NB4 (cell line): ENCODE measurements at regions not wholly inside any gene's neighbourhood (a gene's known extent, or its start where the extent isn't known, plus 50 kb on each side); places are given as distances from the start of the nearest gene placed in this dataset.

ENCODE experiments used
- DNase-seq: peaks from one replicate; pipeline ENCODE4 v3.0.0; 2010; ENCODE audit warnings: low read depth
- H3K4me3 ChIP-seq: one replicate; pipeline ENCODE4 v1.5.1; 2011; ENCODE audit warnings: mild to moderate bottlenecking, low read depth, low read length, moderate library complexity
- CTCF ChIP-seq: IDR thresholded peaks from one replicate; pipeline ENCODE4 v1.5.1; 2012; ENCODE audit warnings: low read depth, low read length
- MAX ChIP-seq: IDR thresholded peaks from 2 replicates; pipeline ENCODE4 v1.6.1; 2011; ENCODE audit warnings: low read depth, low read length
- MYC ChIP-seq: IDR thresholded peaks from 2 replicates; pipeline ENCODE4 v1.6.1; 2011; ENCODE audit warnings: low read depth, low read length
- POLR2A ChIP-seq: IDR thresholded peaks from 2 replicates; pipeline ENCODE4 v1.6.1; 2011; ENCODE audit warnings: mild to moderate bottlenecking; ENCODE audit not compliant: insufficient read length; ENCODE audit errors: extremely low read depth

- H3K4me3 ChIP-seq: no peak overlapping the region
- TF ChIP-seq CTCF: no peak
- DNase-seq: no peak
Observed at GRCh38 chr4:122244764-122245163, 92.6 kb downstream of the BLTP1 start.

DNA sequence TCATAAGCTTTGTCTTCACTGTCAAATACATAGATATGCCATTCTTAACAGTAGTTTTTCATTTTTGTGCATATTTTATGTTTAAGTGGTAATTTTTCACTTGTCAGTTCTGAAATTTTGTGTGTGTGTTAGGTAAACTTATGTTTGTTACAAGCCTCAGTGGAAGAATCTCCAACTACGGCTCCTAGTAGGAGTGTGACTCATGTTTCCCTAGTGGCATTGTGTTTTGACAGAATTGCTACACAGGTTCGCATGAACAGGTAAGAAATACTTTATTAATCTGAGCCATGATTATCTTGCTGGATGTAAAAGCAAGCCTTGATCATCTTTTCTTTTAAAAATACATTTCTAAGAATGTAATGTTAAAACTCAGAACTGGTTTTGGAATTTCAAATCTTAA lies 94.4 kb downstream of the BLTP1 start:
- no peak for DNase-seq
- TF ChIP-seq POLR2A (no peak), CTCF (no peak), MYC (no peak), MAX (no peak)
- H3K4me3 ChIP-seq: no peak overlapping the region

- no peak for DNase-seq
- no peak overlapping the region for H3K4me3 ChIP-seq
- TF ChIP-seq POLR2A (no peak), MAX (no peak), MYC (no peak), CTCF (no peak)
Observed at GRCh38 chr4:122249357-122249756, 97.2 kb downstream of the BLTP1 start.

- H3K4me3 ChIP-seq: no peak overlapping the region
- TF ChIP-seq MYC (no peak), MAX (no peak), POLR2A (no peak)
- no peak for DNase-seq
Observed at GRCh38 chr4:122252584-122252983, 100.5 kb downstream of the BLTP1 start.

DNA sequence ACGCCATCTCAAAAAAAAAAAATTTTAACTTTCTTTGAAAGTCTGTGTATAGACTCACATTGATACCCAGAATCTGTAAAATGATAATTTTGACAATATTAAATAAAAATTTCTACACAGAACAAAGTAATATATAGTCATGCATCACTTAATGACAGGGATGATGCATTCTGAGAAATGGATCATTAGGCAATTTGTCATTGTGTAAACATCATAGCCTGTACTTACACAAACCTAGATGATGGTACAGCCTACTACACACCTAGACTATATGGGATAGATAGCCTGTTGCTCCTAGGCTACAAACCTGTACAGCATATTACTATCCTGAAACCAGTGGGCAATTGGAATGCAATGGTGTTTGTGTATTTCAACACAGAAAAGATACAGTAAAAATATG lies 107.7 kb downstream of the BLTP1 start:
- no peak for DNase-seq
- no peak for TF ChIP-seq POLR2A
- TF ChIP-seq MYC: no peak
- no peak for TF ChIP-seq CTCF
- TF ChIP-seq MAX: no peak
- no peak overlapping the region for H3K4me3 ChIP-seq

- no peak for DNase-seq
- no peak overlapping the region for H3K4me3 ChIP-seq
- TF ChIP-seq CTCF (no peak), POLR2A (no peak), MYC (no peak), MAX (no peak)
Observed at GRCh38 chr4:122276359-122276758, 102.5 kb upstream of the ADAD1 start.

DNA sequence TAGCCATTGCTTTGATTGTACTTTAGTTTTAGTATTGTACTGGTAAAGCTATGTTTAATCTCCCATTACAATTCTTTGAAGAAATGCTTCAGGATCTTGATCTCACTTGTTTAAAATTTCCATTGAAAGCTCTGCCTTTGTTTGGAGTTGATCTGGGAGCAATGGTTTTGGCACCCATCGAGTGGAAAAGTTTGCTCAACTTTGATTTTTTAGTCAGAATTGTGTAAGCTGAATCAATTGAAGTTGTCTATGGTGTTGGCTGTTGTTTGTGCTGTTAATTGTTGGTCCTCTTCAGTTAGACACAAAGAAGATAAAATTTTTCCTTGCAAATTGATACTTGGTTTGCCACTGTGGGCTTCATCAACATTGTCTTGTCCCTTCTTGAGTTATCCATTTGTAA lies 99.8 kb upstream of the ADAD1 start:
- TF ChIP-seq CTCF (no peak), MYC (no peak), MAX (no peak), POLR2A (no peak)
- no peak for DNase-seq
- H3K4me3 ChIP-seq: no peak overlapping the region
